ENCODE measurements at regions not wholly inside any gene's neighbourhood (a gene's known extent, or its start where the extent isn't known, plus 50 kb on each side); places are given as distances from the start of the nearest gene placed in this dataset.
"Not testable (repeated sequence)": the region's sequence is repeated elsewhere in the genome, so short reads cannot be mapped to it uniquely, and the experiment has no call there.

- TF ChIP-seq, protein P1, sequence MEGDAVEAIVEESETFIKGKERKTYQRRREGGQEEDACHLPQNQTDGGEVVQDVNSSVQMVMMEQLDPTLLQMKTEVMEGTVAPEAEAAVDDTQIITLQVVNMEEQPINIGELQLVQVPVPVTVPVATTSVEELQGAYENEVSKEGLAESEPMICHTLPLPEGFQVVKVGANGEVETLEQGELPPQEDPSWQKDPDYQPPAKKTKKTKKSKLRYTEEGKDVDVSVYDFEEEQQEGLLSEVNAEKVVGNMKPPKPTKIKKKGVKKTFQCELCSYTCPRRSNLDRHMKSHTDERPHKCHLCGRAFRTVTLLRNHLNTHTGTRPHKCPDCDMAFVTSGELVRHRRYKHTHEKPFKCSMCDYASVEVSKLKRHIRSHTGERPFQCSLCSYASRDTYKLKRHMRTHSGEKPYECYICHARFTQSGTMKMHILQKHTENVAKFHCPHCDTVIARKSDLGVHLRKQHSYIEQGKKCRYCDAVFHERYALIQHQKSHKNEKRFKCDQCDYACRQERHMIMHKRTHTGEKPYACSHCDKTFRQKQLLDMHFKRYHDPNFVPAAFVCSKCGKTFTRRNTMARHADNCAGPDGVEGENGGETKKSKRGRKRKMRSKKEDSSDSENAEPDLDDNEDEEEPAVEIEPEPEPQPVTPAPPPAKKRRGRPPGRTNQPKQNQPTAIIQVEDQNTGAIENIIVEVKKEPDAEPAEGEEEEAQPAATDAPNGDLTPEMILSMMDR (IDR thresholded peaks at IDR 0.05; ENCODE audit: extremely low read depth, missing control alignments): no peak
- DNase-seq (ENCODE audit: low spot score): no peak
These were observed 214.8 kb downstream of the TXNL1 start for GRCh38 chr18:56423626-56424025.

DNA sequence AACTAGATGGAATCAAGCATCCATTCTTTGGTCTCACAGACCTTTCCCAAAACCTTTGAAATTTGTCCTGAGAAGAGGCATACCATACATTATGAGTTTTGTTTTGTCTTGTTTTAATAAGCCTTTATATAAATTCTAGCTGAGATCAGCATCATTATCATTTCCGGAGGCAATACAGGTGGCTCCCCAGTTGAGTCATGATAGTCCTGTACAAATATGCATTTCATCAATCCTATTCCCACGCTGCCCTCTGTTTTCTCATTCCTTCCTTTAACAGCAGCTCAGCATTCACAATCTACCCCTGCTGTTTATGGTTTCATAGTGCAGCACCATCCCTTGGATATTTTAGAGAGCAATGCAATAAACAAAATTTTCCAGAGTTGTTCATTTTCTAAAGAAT, 216.7 kb downstream of the TXNL1 start:
- TF ChIP-seq, protein P1 (IDR thresholded peaks at IDR 0.05; ENCODE audit: extremely low read depth, missing control alignments): no peak
- no peak for DNase-seq (ENCODE audit: low spot score)

- not testable (repeated sequence) for DNase-seq (ENCODE audit: low spot score)
These were observed 217.5 kb downstream of the TXNL1 start for GRCh38 chr18:56420868-56421267.

- DNase-seq (ENCODE audit: low spot score): no peak
- TF ChIP-seq, protein P1 (IDR thresholded peaks at IDR 0.05; ENCODE audit: extremely low read depth, missing control alignments): no peak
These were observed 224.0 kb downstream of the TXNL1 start for GRCh38 chr18:56414357-56414756.

GRCh38 chr18:56413862-56414261, 224.5 kb downstream of the TXNL1 start:
- no peak for DNase-seq (ENCODE audit: low spot score)
- TF ChIP-seq, protein P1 (IDR thresholded peaks at IDR 0.05; ENCODE audit: extremely low read depth, missing control alignments): no peak

DNA sequence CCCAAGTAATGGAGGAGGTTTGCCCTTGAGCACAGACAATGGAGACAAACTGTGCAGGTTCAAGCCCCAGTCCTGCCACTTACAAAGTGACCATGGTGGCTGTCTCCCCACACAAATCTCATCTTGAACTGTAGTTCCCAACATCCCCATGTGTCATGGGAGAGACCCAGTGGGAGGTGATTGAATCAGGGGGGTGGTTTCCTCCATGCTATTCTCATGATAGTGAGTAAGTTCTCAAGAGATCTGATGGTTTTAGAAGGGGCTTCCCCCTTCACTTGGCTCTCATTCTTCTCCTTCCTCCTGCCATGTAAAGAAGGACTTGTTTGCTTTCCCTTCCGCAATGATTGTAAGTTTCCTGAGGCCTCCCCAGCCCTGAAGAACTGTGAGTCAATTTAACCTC, 225.4 kb downstream of the TXNL1 start:
- no peak for DNase-seq (ENCODE audit: low spot score)
- TF ChIP-seq, protein P1 (IDR thresholded peaks at IDR 0.05; ENCODE audit: extremely low read depth, missing control alignments): no peak

DNA sequence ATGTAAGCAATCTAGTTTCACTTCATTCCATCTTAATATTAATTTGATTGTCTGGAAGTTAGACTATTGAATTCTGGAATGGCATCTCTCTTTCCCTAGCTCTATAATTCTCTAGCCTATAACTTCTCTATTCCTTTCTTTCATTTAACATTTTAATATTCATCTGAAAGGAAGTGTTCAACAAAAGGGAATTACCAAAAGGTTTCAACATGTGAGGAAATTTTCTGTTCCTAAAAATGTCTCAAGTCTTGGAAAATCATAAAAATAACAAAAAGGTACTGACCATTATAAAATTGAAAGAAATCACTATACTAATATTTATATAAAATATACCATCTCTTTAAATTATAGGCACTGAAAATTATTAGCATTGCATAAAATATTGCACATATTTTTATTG, 228.7 kb downstream of the TXNL1 start:
- DNase-seq (ENCODE audit: low spot score): no peak
- TF ChIP-seq, protein P1 (IDR thresholded peaks at IDR 0.05; ENCODE audit: extremely low read depth, missing control alignments): no peak

GRCh38 chr18:56407646-56408180, 230.7 kb downstream of the TXNL1 start:
- DNase-seq (ENCODE audit: low spot score): no peak
- TF ChIP-seq, protein P1 (IDR thresholded peaks at IDR 0.05; ENCODE audit: extremely low read depth, missing control alignments): no peak
